ENCODE measurements at regions not wholly inside any gene's neighbourhood (a gene's known extent, or its start where the extent isn't known, plus 50 kb on each side); places are given as distances from the start of the nearest gene placed in this dataset.
A peak's percentile ranks its signal among the peaks of the same experiment; 100 is the strongest.
"Not testable (repeated sequence)": the region's sequence is repeated elsewhere in the genome, so short reads cannot be mapped to it uniquely, and the experiment has no call there.

DNA sequence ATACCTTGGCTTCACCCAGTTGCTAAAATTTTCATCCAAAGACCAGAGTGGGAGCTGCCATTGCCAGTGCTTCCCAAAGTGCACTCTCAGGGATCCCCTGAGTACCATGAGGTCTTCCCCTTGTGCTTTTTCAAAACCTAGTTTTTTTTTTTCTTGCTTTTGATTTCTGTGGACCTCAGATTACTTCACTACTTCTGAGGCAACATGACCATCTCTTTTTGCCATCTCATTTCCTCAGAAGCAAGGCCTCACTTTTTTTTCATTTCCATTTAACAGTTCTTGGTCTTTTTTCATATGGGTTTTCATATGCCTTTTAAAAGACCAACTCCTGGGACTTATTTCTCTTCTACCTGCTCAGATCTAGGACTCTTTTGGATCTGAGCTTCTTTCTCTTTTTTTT, 64.1 kb upstream of the MMS22L start:
- peak; percentile 57 to 66 for DNase-seq

DNA sequence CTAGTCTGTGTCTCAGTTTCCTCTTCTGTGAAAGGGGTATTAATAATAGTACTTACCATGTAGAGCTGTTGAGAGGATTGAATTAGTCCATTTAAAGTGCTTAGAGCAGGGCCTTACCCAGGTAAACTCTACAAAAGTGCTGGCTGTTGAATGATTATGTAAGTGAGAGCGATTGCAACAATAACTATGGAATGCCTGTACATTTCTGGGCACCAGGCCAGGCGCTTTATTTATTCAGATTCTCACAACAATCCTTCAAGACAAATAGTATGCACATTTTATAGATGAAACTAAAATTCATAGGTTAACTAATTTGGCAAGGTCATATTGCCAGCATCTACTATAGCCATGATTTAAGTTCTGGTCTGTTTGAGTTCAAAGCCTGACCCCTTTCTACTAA, 78.3 kb upstream of the MMS22L start:
- no peak for DNase-seq

DNA sequence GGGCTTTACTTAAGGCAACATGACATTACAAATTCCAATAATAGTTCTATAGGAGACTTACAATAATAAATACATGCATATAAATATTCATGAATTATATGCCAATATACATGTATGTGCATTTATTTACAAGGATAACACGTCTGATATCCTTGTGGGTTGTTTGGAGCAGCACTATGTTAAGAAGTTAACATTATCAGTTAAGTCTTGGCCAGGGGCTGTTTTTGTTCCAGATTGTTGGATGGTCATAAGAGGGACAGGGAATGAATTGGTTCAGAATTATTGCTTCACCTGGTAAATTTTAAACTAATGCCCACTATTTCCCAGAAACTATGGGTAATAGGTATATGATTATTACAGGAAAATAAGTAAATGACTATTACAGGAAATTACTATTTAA, 81.3 kb upstream of the MMS22L start:
- no peak for DNase-seq

DNA sequence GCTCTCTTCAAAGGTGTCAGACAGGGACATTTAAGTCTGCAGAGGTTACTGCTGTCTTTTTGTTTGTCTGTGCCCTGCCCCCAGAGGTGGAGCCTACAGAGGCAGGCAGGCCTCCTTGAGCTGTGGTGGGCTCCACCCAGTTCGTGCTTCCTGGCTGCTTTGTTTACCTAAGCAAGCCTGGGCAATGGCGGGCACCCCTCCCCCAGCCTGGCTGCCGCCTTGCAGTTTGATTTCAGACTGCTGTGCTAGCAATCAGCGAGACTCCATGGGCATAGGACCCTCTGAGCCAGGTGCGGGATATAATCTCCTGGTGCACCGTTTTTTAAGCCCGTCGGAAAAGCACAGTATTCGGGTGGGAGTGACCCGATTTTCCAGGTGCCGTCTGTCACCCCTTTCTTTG, 99.1 kb upstream of the MMS22L start:
- not testable (repeated sequence) for DNase-seq

DNA sequence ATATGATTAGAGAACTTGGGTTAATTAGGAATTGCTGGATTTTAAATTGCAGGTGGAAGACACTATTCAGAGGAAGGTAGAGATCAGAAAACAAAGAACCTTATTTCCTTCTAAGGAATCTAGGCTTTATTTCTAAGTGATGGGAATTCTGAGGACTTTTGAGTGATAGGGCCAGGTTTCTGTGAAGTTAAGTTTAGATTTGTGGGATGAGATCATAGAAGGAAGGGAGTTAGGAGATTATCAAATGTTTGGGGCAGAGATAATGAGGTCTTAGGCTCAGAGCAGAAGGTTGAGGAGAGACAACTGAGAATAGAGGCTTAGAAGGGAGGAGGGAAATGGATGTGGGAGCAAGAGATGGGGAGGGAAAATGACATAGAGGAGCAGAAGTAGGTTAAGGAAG, 109.7 kb upstream of the MMS22L start:
- DNase-seq: no peak

DNA sequence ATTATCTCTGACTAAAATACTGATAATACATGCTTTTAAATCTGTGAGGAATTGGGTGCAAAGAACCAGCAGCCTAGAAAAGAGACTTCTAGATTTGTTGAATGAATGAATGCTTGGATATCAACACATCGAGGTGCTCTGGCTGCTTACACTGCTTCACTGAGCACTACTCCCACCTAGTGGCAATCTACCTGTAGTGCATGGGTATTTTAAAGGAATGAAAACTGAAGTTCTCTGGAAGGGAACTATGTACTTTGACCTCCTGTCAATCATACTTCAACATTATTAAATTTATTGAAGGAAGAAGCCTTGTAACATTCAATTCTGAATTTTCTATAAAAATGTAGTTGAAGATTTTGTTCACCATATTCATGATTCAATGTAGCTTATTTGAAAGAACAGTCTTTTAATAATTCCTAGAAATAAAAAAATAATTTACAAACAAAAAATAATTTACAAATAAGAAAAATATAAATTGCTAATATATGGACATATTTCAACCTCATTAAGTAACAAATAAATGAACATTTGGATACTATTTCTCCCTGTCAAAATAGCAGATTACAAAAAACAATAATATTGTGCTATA, 111.2 kb upstream of the MMS22L start:
- peak; percentile 72 to 81 for DNase-seq

DNA sequence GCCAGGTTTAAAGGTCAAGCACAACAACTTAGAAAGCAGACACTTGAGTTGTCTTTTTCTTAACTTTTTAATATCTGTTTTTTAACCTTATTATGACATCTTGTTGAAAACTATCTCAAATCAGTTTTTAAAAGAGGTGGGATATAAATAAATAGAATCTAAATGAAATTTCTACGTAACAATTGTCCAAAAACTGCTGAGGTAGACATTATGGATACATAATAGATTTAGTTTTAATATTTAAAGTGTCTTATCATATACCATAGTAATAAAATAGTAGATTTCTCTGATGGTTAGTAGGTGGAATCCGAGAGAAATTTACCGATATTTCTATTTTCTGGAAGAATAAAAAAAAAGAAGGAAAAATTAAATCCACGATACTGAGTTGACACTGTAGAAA, 113.9 kb upstream of the MMS22L start:
- no peak for DNase-seq

DNA sequence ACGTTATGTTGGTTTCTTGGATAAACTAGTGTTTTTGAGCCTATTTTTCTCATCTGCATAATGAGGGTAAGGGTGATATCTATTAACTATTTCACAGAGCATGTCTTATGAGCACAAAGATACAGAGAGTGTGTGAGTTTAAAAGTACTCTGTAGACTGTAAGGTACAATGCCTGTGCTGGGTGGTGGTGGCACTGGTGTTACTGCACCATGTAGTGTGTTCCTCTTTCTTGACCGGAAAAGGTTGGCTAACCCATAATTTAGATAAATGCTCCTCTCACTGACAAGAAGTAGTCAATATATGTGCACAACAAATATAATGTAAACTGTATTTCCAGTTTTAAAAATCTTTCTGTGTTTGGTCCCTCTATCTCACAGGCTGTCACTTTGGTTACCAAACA, 116.2 kb upstream of the MMS22L start:
- DNase-seq: peak in 1 of 2 experiments; percentile 16

DNA sequence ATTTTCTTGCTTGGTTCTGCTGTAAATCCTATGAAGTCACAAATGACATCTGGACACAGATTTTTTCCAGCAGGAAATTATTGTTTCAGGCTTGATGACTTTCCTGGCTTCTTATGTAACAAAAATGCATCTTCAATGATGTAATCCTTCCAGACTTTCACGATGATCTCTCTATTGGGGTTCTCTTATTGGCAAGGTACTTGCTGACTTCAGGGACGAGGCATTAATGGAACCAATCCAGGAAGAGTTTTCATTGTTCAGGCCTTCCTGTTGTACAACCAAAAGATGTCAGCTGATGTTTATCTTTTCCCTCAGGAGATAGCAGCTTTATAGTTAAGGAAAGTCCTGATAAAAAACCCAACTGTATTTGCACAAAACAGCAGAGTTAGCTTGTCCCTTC, 118.5 kb upstream of the MMS22L start:
- no peak for DNase-seq

DNA sequence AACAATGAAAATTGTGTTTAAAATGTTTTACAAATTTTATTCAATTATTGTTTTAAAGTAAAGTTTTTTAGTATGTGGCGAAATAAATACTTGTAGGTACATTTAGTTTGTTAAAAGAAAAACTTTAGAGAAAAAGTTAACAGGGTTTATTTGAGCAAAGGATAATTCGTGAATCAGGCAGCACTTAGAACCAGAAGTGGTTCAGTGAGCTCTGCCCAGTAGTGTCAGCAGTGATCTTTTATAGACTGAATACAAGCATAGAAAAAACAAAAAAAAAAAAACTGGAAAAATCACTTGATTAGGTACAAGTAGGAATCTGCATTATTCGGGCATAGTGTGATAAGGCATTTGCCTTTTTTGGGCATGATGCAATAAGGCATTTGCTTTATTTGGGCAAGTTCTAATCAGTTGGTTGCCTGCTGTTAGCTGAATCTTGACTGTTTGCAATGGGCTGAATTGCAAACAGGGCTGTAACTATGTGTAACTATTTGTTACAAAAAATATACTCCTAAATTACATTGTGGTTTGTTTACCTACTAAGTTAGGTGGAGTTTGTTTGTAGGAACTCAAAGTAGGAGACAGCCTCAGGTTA, 122.9 kb upstream of the MMS22L start:
- DNase-seq: no peak

DNA sequence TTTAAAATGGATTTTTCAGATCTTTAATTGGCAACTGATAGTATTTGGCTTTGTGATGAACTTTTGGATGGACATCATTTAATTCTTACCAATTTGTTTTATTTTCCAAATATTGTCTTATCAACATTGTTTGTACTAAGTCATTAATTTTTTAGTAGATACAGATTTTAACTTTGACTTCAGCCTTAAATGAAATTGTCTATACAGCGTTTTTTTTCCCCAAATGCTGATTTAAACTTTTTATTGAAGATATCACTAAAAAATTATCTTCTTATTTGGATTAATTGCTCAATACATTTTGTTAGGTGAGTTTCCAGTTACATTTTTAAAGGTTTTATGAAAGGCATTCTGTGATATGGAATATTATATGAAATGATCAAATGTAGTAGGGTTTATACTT, 123.6 kb upstream of the MMS22L start:
- DNase-seq: no peak

DNA sequence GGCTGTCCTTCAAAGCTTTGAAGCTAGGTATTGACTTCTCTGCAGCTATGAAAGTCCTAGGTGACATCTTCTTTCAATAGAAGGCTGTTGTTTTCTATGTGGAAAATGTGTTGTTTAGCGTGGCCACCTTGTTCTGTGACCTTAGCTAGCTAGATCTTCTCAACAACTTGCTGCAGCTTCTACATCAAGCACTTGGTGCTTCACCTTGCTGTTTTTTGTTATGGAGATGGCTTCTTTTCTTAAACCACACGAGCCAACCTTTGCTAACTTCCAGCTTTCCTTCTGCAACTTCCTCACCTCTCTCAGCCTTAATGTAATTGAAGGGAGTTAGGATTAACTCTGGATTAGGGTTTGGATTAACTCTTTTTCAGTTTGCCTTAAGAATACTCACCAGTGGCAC, 128.6 kb upstream of the MMS22L start:
- DNase-seq: no peak

DNA sequence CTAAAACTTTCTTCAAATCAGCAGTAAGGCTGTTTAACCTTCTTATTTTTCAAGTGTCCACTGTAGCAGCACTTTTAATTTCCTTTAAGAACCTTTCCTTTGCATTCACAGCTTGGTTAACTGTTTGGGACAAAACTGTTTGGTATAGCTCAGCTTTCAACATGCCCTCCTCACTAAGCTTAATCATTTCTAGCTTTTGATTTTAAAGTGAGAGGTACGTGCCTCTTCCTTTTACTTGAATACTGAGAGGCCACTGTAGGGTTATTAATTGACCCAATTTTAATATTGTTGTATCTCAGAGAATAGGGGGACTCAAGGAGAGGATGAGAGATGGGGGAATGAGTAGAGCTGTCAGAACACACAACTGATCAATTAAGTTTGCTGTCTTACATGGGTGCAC, 129.5 kb upstream of the MMS22L start:
- no peak for DNase-seq

DNA sequence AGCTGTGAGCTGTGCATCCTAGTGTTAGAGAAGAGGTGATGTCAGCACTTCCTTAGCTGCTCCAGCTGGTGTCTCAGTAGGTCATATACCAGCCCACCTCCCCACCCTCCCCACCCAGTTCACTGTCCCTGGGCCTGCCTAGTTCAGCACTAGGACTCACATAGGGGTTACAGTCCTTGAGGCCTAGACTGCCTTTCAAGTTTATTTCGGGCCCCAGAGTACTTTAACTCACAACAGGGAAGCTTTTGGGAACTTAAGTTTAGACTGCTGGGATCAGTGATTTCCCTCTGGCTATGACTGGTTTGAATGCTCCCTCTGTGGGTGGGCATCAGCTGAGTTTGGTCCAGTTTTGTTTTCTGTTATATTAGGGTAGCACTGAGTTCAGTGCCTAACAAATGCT, 139.2 kb upstream of the MMS22L start:
- DNase-seq: no peak

DNA sequence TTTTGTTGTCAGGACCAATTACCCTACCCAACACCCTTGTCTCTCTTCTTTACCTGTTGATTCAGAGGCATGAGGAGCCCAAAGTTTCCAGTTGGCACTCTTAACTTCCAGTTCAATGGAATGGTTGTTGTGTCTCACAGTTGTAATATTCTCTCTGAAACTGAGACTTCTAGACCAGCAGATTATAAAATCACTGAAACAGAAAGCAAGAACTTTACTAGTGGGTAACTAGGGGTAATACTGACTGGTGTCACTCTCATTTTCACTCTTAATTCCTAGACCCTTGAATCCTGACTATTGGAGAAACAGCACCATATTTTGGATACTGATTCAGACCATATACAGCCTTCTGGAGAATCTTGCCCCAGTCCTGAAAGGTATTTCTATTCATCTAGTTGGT, 140.2 kb upstream of the MMS22L start:
- no peak for DNase-seq

DNA sequence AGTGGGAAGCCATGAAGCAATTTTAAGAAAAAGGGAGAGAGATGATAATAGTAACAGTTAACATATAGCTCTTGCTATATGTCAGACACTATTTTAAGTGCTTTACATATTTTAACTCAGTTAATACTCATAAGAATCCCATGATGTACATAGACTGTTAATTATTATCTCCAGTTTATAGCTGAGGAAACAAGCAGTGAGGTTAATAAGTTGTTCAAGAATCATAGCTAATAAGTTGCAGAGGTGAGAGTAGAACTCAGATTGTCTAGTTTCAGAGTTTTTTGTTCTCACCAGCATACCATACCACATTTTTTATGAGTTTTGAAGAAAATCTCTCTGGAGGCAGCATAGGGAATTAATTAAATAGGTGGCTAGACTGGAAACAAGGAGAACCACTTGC, 144.6 kb upstream of the MMS22L start:
- no peak for DNase-seq

DNA sequence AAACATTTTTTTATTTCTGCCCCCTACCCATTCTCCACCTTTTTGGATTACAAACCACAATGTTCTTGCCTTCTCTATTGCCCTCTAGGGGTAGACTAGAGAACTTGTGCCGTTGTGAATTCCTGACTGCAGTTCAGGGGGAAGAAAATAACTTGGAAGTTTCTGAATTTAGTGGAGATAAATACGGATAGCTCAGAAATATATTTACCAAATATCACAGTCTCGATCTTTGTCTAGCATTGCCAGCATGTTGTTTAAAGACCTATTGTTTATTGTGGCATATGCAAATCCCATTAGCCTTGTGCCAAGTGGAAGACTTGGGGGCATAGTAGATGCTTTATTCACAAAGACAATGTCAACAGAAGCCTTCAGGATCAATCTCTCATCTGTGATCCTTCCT, 154.1 kb upstream of the MMS22L start:
- peak; percentile 34 to 53 for DNase-seq

DNA sequence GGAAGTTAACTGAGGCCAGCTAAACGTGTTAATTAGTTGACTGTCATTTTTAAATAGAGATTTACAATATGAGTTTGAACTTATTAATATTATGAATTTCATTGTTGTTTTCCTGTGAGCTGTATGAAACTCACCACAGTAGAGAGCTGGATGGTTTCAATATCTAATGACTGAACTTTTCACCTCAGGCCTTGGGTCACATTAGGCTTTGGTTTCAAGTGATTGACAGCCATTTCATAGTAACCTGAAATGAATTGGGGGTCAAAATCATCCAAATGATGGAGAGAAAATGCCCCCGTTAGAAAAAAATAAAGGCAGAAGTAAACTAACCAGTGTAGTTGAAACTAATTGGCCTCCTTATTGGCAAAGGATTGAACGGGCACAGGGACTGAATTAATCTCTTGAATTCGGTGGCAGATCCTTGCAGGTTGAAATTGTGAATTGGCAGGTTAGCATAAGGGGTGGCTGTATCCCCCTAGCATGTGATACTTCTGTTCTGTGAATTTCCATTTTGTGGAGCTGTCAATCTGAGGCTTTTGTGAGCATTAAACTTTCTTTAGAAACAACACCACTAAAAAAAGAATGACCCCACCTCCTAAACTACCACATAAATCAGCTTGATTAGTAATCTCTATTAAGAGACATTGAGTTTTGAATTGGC, 155.1 kb upstream of the MMS22L start:
- DNase-seq: no peak

DNA sequence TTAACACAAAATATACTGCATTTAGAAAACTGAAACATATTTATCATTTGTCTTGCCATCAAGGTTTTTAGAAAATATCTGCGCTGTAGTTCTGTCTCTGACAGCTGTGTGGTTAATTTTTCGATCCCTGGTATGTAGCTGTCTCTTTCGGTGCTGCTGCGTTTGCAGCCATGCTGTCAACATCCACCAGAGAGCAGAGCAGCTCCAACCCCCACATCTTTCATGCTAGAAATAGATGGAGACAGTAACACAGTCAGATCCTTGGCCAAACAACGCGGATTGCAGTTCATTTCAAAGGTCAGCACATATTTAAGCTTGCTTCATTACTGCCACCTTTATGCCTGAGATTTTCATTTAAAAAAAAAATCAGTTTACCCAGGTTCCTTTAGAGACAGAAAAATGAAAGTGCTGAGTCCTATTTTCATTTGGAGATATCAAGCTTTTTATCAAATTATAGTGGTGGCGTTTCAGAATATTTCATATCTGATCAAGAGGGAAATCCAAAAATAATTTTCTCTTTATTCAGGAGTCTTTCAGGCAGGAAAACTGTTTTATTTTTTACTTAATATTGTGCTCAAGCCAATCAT, 157.7 kb upstream of the MMS22L start:
- no peak for DNase-seq

DNA sequence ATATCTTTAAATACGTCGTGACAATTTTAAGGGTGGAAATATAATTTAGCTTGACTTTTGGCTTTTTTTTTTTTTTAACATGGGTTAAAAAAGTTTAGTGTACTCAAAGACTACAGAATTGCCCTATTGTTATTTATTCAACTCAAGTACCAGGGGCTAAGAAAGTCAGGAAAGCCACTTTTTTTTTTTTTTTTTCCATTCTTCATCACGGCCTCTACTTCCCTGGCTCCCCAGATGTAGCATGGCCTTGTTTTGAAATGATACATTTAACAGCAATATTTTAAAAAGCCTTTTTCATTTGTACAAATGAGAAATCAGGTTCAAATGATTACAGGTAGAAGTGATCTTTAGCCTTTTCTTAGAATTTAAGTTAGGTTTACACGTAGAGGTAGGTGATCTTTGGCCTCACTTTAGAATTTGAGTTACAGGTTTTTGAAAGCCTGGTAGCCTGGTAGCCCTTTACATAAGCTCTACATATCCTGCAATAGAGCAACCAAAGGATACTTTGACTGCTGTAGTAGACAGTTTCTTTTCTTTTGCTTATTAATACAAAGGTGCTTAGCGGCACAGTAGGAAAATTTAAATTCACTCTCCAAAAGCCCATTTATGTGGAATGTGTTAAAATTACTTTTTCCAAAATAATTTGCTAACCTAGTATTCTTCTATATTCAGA, 160.5 kb upstream of the MMS22L start:
- no peak for DNase-seq

DNA sequence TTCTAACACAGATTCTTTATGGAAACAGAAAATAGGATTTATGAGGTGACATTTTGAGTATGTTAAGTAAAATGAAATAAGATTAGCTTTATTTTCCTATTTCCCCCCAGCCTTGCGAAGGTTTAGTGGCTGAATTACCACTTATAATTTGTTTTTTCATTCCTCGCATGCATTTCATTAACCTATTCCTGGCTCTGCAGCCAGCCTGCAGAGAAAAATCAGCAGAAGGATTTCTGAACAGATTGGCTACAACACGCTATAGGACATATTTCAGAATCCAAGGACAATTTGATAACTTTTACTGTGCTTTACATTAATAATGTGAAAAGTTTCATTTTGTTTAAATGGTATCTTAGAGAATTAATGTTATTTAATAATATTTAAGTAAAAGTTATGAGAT, 162.4 kb upstream of the MMS22L start:
- DNase-seq: no peak

DNA sequence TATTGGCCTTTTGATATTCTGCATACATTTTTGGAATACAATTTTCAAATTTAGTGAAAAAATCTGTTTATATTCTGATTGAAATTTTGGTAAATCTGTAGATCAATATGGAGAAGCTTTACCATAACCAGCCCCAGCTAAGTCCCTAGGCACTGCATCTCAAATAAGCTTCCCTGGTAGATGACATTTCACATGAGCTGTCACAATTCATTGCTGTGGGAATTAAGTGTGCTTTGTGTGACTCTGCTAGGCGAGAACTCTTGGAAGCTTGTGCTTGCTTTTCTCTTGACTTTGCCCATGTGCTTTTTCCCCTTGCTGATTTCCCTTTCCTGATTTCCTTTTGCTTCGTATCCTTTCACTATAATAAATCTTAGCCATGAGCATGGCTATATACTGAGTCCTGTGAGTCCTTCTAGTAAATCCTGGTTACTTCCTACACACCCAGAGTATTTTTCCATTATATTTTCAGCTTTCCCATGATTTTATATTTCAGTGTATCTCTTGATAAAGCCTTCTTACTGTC, 166.5 kb upstream of the MMS22L start:
- no peak for DNase-seq

DNA sequence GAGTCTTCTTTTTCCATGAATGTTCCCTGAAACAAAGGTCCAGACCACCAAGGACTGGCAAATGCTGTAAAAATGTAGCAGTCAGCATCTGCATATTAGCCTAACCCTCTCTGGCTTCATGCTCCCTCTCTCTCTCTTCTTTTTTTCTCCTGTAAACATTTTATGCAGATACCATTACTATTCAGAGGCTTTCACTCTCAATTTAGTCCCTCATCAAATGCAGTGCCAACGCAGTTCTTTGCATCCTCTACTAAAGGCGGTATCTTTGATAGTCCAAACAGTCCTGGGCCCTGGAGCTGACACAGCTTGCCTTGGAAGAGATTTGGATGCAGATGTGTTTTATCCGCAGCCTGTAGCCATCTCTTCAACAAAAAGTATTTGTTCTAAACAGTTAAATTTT, 167.1 kb upstream of the MMS22L start:
- DNase-seq: no peak

DNA sequence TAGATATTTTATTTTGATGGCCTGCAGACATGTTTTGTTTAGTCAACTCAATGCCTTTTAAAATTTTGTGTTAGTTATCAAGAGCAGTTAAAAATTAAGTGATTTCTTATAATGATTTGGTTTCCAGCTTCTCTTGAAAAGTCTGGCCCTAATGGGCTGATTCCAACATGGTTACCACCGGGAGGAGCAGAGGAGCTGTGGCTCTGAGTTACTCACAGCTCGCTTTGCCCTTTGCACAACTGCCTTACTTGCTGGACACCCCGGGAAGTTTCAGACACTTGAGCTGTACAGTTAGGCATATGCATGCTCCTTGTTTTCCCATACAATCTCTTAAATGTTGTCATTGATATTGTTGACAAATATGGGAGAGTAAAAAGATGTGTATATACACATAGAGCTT, 173.1 kb upstream of the MMS22L start:
- DNase-seq: no peak

Data from AML-193 (cell line).